Thoracic aorta (tissue), 2 donors: ENCODE measurements at regions not wholly inside any gene's neighbourhood (a gene's known extent, or its start where the extent isn't known, plus 50 kb on each side); places are given as distances from the start of the nearest gene placed in this dataset.

Experiments used
- ATAC-seq: fragments of 150-250 bp; one replicate; pipeline ENCODE4 v1.8.0; 2017; ENCODE audit warnings: low read depth; ENCODE audit not compliant: insufficient number of reproducible peaks, low FRiP score
- DNase-seq: peaks from one replicate; pipeline ENCODE4 v3.0.0-alpha.2; 2020; ENCODE audit warnings: low spot score
- H3K27ac ChIP-seq, 2 donors: fragments of 200-600 bp; sonication (generic); 1 replicate in 1 of 2; 2 replicates in 1 of 2; pipeline ENCODE4 v1.5.1; 2016; ENCODE audit warnings: mild to moderate bottlenecking in 2 of 2, moderate library complexity in 2 of 2
- H3K27me3 ChIP-seq: fragments of 200-600 bp; sonication (generic); replicated peaks from 2 replicates; pipeline ENCODE4 v1.6.0; 2016; ENCODE audit warnings: mild to moderate bottlenecking; ENCODE audit not compliant: insufficient read depth
- H3K36me3 ChIP-seq: fragments of 200-600 bp; sonication (generic); one replicate; pipeline ENCODE4 v1.5.1; 2016
- H3K4me1 ChIP-seq, 2 donors: fragments of 200-600 bp; sonication (generic); 1 replicate in 1 of 2; 2 replicates in 1 of 2; pipeline versions ENCODE4 v1.5.1 to v1.6.0; 2016; ENCODE audit warnings: low read depth in 2 of 2, mild to moderate bottlenecking in 1 of 2; ENCODE audit not compliant: control insufficient read depth in 1 of 2
- H3K4me3 ChIP-seq: fragments of 200-600 bp; sonication (generic); 2 replicates; pipeline ENCODE4 v1.5.1; 2016; ENCODE audit warnings: mild to moderate bottlenecking
- H3K9me3 ChIP-seq: fragments of 200-600 bp; sonication (generic); 2 replicates; pipeline ENCODE4 v1.5.1; 2016
- CTCF ChIP-seq: fragments of 200-600 bp; sonication (generic); IDR thresholded peaks from one replicate; pipeline ENCODE4 v1.5.1; 2019; ENCODE audit warnings: antibody characterized with exemption

- TF ChIP-seq CTCF: no peak
- no peaks in the 10 kb centered on the region for H3K9me3 ChIP-seq
- H3K27me3 ChIP-seq: no peaks in the 10 kb centered on the region
- ATAC-seq (no peak), DNase-seq (no peak)
- H3K4me1 ChIP-seq: no peaks in the 10 kb centered on the region
- no peak overlapping the region for H3K27ac ChIP-seq
- no peak overlapping the region for H3K4me3 ChIP-seq
- no peaks in the 10 kb centered on the region for H3K36me3 ChIP-seq
Observed at GRCh38 chr9:89696780-89697179, 92.0 kb downstream of the GADD45G start.

- H3K36me3 ChIP-seq: no peaks in the 10 kb centered on the region
- no peak overlapping the region for H3K4me3 ChIP-seq
- DNase-seq (no peak), ATAC-seq (no peak)
- H3K4me1 ChIP-seq: no peaks in the 10 kb centered on the region
- no peaks in the 10 kb centered on the region for H3K27me3 ChIP-seq
- no peak for TF ChIP-seq CTCF
- H3K9me3 ChIP-seq: no peaks in the 10 kb centered on the region
- no peak overlapping the region for H3K27ac ChIP-seq
Observed at GRCh38 chr9:89697553-89697952, 92.7 kb downstream of the GADD45G start.

DNA sequence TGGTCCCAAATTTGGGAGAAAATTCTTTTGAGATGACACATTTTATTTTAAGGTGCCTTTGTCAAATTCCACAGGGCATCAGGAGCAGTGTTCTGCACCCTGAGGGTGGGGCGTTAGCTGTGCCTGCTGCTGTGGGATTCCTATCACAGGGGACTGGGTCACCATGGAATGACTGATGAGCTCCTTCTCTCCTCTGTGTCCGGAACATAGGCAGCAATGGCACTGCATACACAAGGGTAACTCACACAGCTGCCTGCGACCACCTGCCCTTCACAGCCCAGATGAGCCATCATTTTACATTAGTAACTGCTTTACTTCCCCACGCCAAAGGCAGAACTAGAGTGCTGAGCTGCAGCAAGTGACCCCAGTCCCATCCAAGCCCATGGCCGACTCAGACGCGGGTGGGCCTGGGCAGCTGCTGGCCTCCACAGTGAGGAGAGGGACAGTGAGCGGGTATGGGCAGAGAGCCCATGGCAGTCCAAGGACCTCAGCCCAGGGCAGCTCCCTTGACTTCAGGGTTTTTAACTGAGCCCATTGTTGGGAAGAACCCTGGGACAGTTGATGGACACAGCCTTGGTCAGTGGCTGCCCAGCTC, 93.7 kb downstream of the GADD45G start:
- Histone ChIP-seq H3K27ac (no peak overlapping the region), H3K4me1 (no peaks in the 10 kb centered on the region), H3K27me3 (no peaks in the 10 kb centered on the region), H3K4me3 (no peak overlapping the region), H3K36me3 (no peaks in the 10 kb centered on the region), H3K9me3 (no peaks in the 10 kb centered on the region)
- DNase-seq (no peak), ATAC-seq (no peak)
- no peak for TF ChIP-seq CTCF

- H3K36me3 ChIP-seq: no peaks in the 10 kb centered on the region
- ATAC-seq: no peak
- H3K4me3 ChIP-seq: no peak overlapping the region
- no peaks in the 10 kb centered on the region for H3K9me3 ChIP-seq
- no peak overlapping the region for H3K27ac ChIP-seq
- H3K4me1 ChIP-seq: no peaks in the 10 kb centered on the region
- no peaks in the 10 kb centered on the region for H3K27me3 ChIP-seq
- no peak for DNase-seq
- TF ChIP-seq CTCF: no peak
Observed at GRCh38 chr9:89699646-89700045, 94.8 kb downstream of the GADD45G start.

DNA sequence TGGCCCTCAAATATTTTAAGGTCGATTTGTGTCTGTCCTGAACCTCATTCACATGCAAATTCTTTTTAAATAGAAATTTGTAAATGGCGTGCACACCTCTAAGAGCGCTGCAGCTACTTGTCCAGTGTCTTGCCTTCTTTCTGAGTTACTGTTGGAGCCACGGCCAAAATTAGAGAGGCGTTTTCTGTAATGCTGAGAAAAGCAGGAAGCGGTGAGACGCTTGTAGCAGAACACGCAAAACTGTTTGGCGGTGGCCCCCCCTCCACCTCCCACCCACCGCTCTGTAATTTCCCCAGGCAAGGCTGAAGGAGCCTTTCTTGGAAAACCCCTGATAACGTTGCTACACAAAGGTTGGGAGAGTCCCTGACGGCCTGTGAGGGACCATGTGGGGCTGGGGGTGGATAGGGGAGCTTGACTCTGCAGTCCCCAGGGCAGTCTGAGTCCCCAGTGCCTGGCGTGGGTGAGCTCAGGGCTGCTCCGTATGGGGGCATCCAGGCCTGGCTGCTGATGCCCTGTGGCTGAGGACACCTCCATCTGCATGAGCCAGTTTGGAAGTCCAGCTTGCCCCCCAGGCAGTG, 96.5 kb downstream of the GADD45G start:
- no peak for TF ChIP-seq CTCF
- Histone ChIP-seq H3K36me3 (no peaks in the 10 kb centered on the region), H3K9me3 (no peaks in the 10 kb centered on the region), H3K4me1 (no peaks in the 10 kb centered on the region), H3K27me3 (no peaks in the 10 kb centered on the region), H3K4me3 (no peak overlapping the region), H3K27ac (no peak overlapping the region)
- DNase-seq (no peak), ATAC-seq (no peak)
